Cardiac muscle cell (in vitro differentiated cells and primary cell): ENCODE measurements at regions not wholly inside any gene's neighbourhood (a gene's known extent, or its start where the extent isn't known, plus 50 kb on each side); places are given as distances from the start of the nearest gene placed in this dataset.
A peak's percentile ranks its signal among the peaks of the same experiment; 100 is the strongest.

Experiments
- DNase-seq, 2 donors: peaks; one replicate each; pipeline versions ENCODE4 v3.0.0 to v3.0.0-alpha.2; 2010 to 2017; ENCODE audit warnings: low read depth in 1 of 2, low spot score in 1 of 2
- H3K27ac ChIP-seq: fragments of 200-600 bp; sonication (generic); 2 replicates; pipeline ENCODE4 v1.5.1; 2016
- H3K27me3 ChIP-seq: fragments of 200-600 bp; sonication (generic); 2 replicates; pipeline ENCODE4 v1.6.0; 2016; ENCODE audit warnings: control low read depth
- H3K36me3 ChIP-seq: fragments of 200-600 bp; sonication (generic); 2 replicates; pipeline ENCODE4 v1.5.1; 2016; ENCODE audit warnings: control low read depth
- H3K4me1 ChIP-seq: fragments of 200-600 bp; sonication (generic); 2 replicates; pipeline ENCODE4 v1.8.1; 2017; ENCODE audit warnings: low read depth, mild to moderate bottlenecking, mixed run types
- H3K4me3 ChIP-seq: fragments of 200-600 bp; sonication (generic); 2 replicates; pipeline ENCODE4 v1.5.1; 2016; ENCODE audit warnings: mild to moderate bottlenecking
- H3K9me3 ChIP-seq: fragments of 200-600 bp; sonication (generic); 2 replicates; pipeline ENCODE4 v1.5.1; 2017; ENCODE audit warnings: low read depth, mild to moderate bottlenecking, control low read depth
- TF ChIP-seq, protein P1 (sequence below): IDR thresholded peaks from 2 replicates; pipeline ENCODE4 v1.5.1; 2012; ENCODE audit warnings: low read depth, mild to moderate bottlenecking, low read length

DNA sequence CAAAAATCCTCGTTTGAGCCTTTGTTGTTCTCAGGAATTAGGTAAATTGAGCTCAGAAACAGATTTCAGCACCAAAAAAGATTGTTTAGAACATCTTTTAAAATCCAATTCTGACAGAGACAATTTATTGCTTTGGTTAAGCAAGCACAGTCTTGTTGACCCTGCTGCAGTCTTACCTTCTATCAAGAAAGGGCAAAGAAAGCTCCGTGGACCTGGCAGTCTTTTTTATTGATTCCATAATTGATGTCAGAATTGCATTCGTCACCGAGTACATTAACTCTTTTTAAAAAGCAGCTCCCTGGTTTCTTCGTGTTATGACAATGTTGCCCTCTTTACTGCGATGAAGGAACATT is 334.8 kb downstream of the FGFR2 start:
- Histone ChIP-seq H3K4me1 (peaks cover 9% of the 10 kb centered on the region), H3K27ac (no peak overlapping the region), H3K36me3 (no peaks in the 10 kb centered on the region), H3K9me3 (no peaks in the 10 kb centered on the region), H3K4me3 (no peak overlapping the region), H3K27me3 (peaks cover 3% of the 10 kb centered on the region)
- DNase-seq, result no peak
- TF ChIP-seq, protein P1, sequence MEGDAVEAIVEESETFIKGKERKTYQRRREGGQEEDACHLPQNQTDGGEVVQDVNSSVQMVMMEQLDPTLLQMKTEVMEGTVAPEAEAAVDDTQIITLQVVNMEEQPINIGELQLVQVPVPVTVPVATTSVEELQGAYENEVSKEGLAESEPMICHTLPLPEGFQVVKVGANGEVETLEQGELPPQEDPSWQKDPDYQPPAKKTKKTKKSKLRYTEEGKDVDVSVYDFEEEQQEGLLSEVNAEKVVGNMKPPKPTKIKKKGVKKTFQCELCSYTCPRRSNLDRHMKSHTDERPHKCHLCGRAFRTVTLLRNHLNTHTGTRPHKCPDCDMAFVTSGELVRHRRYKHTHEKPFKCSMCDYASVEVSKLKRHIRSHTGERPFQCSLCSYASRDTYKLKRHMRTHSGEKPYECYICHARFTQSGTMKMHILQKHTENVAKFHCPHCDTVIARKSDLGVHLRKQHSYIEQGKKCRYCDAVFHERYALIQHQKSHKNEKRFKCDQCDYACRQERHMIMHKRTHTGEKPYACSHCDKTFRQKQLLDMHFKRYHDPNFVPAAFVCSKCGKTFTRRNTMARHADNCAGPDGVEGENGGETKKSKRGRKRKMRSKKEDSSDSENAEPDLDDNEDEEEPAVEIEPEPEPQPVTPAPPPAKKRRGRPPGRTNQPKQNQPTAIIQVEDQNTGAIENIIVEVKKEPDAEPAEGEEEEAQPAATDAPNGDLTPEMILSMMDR, result no peak

DNA sequence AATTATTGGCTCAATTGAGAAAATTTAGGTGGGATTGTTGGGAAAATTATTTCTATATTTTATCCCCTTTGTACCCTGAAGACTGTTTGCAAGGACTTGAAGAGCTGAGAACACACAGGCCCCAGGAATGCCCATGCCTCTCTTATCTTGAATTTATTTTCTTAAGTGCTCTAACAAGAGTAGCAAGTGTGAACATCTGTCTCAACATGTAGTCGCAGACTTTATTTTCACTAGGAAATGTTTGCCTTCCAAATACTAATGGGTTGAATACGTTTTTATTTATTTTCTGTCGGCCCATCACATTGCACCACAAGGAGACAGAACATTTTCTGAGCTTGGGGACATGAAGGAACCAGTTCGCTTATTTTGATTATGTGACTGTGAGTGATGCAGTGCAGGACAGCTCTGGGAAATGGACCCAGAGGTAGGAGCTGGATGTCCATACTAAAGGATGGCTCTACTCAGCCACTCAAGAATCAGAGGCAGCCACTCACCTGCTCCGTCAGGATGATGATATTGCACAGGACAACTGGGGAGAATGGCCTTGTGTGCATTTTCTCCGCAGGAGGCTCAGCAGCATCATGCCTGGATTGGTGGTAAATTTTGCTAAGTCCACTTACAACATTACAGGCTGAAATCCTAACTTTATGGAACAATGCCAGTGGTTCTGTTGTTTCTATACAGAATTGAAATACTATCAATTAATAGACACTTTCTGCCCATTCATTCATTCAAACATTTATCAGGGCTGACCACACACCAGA is 332.7 kb downstream of the FGFR2 start:
- Histone ChIP-seq H3K27ac (no peak overlapping the region), H3K36me3 (no peaks in the 10 kb centered on the region), H3K9me3 (no peaks in the 10 kb centered on the region), H3K4me3 (no peak overlapping the region), H3K4me1 (peaks cover 9% of the 10 kb centered on the region), H3K27me3 (peaks cover 4% of the 10 kb centered on the region)
- TF ChIP-seq, protein P1, result no peak
- DNase-seq, result peak in 1 of 2 donors; percentile 73

DNA sequence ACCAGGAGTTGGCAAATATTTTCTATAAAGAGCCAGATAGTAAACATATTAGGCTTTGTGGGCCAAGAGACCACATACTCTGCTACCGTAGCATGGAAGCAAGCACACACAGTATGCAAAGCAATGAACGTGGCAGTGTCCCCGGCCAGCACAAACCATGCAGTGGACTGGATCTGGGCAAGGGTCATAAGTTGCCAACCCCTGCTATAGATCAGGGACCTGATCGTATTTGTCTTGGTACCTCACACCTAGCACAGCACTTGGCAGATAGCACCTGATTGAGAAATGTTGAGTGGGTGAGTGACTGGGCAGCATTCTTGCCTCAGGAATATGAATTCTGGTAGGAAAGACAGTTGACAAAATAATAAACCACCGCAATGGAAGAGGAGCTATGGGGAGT is 331.9 kb downstream of the FGFR2 start:
- no peak for DNase-seq
- TF ChIP-seq, protein P1, result no peak
- Histone ChIP-seq H3K27ac (no peak overlapping the region), H3K4me3 (no peak overlapping the region), H3K9me3 (no peaks in the 10 kb centered on the region), H3K36me3 (no peaks in the 10 kb centered on the region), H3K4me1 (peaks cover 9% of the 10 kb centered on the region), H3K27me3 (peaks cover 4% of the 10 kb centered on the region)

DNA sequence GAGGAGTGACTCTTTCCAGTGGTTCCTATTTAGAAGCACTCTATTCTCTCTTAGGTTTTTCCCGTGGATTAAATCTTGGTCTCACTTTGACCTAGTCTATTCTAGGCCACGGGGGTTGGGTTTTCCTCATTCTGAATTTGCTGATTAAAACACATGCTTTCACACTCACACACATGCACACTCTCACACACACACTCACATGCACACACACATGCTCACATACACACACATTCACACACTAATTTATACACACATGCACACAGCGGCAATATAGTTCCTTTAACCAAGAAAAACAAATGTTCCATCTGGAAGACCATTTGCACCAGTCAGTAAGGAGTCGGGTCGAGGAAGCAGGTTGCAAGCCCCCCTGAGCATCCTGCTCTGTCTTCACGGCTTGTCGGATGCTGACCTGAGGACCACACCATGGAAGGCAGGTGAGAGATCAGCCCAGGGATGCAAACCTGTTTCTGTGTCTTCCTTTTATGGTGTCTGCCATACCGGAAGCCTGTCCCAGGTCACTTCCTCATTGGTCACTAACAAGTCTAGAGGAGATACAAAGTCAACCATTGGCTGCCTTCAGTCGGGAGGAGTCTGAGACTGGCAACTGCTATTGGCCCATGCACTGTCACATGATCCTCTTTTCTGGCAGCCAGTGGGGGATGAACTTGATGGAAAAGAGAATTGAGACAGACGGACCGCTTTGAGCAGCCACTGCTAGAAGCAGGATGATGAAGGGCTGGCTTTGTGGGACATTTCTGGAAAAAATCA is 330.8 kb downstream of the FGFR2 start:
- peaks cover 4% of the 10 kb centered on the region for H3K27me3 ChIP-seq
- no peaks in the 10 kb centered on the region for H3K36me3 ChIP-seq
- H3K4me3 ChIP-seq, result no peak overlapping the region
- no peak for DNase-seq
- H3K9me3 ChIP-seq, result no peaks in the 10 kb centered on the region
- TF ChIP-seq, protein P1, result no peak
- no peak overlapping the region for H3K27ac ChIP-seq
- H3K4me1 ChIP-seq, result peaks cover 9% of the 10 kb centered on the region

DNA sequence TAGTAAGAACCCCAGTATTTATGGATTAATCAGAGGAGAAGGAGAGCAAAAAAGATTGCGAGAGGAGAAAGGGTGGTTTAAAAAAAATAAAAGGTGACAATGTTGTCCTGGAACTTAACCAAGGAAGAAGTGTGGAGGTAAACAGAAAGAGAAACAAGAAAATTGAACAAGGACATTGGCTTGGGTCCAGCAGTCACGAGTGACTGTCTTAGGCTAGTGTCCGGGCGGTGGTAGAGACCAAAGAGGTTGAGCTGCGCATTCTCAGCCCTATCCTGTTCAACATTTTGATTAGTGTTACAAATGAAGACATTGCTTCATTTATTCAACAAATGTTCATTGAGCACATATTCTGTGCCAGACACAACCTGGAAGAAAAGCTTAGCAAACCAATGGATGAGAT is 329.9 kb downstream of the FGFR2 start:
- H3K4me1 ChIP-seq, result peaks cover 9% of the 10 kb centered on the region
- no peak overlapping the region for H3K4me3 ChIP-seq
- TF ChIP-seq, protein P1, result no peak
- no peaks in the 10 kb centered on the region for H3K36me3 ChIP-seq
- no peak overlapping the region for H3K27ac ChIP-seq
- H3K27me3 ChIP-seq, result peaks cover 4% of the 10 kb centered on the region
- no peaks in the 10 kb centered on the region for H3K9me3 ChIP-seq
- DNase-seq, result no peak
